ELF-1 (cell line): ENCODE measurements at regions not wholly inside any gene's neighbourhood (a gene's known extent, or its start where the extent isn't known, plus 50 kb on each side); places are given as distances from the start of the nearest gene placed in this dataset.

Source experiments
- DNase-seq: peaks from one replicate; pipeline ENCODE4 v3.0.0-alpha.2; 2016; ENCODE audit warnings: low read depth, low spot score

DNA sequence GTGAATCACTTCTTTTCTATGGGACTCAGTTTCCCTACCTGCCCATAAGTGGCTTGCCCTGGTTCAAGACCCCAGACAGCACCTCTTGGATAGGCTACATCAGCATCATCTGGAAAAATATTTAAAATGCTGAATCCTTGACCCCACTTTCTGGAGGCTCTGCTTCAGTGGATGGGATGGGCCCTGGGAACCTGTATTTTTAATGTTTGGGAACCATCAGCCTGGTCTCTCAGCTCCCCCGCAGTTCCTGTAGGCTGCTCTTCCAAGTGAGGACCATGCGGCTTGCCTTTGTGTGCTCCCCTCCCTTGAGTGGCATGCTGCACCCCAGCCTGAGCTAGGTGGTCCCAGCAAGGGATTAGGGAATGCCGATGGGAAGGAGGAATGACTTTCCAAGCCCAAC lies 68.3 kb upstream of the CRHR1 start:
- no peak for DNase-seq

DNA sequence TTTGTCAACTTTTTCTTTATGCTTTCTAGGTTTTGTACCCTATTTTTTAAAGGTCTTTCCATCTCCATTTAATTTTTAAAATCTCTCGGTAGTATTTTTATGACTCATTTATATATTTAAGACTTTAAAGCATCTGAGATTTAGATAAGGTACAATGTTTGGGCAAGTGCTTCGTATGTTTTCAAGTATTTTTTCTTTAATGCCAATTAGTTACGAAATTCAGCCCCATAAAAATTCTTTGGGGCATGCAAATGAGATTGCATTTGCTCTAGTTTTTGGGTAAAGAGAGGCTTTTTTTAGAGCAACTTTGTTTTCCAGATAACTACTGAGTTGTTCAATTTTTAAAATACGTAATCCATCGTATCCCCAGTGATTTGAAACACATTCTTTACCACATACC lies 65.3 kb upstream of the CRHR1 start:
- no peak for DNase-seq

DNA sequence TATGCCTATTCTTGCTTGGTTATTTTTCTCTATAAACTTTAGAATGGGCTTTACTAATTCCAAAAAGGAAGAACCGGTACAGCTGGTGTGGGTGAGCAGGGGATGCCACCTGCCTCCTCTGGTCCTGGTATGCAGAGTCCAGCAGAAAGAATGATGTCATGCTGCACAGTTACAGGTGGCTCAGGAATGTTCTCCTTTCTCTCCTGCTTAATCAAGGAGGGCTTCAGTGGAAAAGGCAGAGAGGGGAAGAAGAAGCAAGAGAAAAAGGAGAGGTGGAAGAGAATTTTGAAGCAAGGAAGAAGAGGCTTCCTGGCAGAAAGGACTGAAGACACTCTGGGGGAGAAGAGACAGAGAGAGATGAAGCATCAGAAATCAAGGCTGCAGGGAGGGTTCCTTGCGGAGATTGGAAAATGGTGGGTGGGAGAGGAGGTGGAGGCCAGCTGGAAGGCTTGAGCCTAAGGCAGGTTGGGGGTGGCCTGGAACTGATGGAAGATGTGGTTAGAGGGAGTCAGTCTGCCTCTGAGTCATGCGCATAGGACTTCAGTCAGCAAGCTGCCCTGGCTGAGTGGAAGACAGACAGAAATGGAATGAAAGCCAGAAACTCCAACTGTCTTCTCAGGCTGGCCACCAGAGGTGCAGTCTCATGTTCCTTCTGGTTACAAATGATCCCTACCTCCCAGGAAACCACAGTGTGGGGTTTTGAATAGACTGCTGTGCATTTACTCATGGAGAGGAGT lies 64.6 kb upstream of the CRHR1 start:
- DNase-seq = peak; percentile 60

DNA sequence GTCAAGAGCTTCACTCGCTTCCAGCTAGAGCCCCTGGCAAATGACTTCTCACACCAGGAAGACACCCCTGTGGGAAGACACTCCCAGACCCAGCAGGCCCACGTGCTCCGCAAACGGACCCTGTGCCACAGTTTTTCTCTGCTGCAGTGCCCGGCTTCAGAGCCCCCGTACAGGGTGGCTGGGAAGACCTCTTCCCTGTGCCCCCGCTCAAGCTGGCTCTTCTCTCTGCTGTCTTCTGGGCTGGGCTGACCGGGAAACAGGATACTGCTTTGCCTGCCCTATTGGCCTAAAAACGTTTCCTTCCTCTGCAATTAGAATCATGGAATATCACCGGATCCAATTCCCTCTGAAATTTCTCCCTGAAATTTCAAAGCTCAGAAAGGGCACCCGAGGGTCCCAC lies 63.7 kb upstream of the CRHR1 start:
- no peak for DNase-seq

DNA sequence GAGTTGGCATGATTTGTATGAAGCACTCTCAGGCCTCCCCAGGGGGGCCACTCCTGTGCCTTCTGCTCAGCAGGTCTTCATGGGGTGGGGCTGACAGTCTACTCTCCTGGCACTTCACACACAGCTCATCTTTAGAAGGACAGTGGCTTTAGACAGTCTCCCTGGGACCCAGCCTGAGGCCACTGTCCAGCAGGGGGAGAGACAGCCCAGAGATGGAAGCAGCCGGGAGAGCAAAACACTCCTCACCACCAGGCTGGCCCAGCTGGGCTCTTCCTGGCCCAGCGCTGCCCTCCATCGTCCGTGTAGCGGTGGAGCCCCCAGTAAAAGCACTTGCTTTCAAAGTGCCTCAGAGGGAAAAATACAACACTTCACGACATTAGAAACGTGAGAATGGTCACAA lies 62.0 kb upstream of the CRHR1 start:
- DNase-seq = peak; percentile 70

DNA sequence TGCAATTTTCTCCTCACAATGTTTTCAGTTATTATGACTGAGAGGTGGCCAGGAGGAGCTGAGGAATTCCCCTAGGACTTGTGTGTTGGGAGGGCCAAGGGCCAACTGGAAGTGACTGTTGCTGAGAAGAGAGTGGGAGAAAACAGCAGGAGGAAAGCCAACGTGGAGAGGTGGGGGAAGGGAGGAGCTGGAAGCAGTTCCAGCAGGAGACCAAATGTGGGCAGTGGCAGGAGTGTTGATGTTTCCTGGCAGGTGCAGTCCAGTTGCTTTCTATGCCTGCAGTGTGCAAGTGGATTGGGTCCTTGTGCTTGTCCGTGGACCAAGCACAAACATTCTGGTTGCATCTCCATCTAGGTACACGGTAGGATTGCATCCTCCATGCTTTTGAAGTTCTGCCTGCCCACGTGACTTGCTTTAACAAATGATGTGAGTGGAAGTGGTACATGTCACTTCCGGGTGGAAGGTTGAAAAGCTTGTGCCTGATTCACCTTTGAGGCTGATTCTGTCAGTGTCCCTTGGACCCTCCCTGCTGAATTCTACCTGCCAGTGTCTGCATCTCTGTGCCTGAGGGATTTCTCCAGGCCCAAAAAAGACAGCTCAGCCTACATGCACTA lies 54.7 kb upstream of the CRHR1 start:
- DNase-seq = no peak

DNA sequence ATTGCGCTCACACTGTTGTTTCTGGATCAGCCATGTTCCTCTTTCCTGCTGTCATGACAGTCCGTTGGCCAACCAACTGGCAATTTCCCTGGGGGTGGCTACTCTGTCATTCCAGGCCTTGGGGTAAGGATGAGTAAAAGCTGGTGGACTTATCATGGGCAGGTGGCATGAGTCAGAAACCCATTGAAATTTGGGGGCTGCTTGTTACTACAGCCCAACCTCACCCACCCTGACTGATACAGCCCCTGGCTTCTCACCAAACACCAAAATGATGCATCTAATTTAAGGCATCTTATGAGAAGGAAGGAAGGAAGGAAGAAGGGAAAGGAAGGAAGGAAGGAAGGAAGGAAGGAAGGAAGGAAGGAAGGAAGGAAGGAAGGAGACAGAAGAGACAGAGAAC lies 53.9 kb upstream of the CRHR1 start:
- no peak for DNase-seq

DNA sequence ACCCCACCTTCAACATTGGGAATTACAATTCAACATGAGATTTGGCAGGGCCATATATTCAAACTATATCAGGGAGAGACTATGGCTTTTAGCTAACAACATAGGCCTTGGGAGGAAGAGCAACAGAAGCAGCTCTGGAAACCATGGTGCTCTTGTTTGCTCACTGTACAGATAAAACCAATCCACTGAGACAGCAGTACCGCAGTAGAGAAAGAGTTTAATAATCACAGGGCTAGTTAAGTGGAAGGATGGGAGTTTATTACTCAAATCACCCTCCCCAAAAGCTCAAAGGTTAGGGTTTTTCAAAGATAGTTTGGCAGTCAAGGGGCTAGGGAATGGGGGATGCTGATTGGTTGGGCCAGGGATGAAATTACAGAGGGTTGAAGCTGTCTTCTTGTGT lies 52.7 kb upstream of the CRHR1 start:
- no peak for DNase-seq

DNA sequence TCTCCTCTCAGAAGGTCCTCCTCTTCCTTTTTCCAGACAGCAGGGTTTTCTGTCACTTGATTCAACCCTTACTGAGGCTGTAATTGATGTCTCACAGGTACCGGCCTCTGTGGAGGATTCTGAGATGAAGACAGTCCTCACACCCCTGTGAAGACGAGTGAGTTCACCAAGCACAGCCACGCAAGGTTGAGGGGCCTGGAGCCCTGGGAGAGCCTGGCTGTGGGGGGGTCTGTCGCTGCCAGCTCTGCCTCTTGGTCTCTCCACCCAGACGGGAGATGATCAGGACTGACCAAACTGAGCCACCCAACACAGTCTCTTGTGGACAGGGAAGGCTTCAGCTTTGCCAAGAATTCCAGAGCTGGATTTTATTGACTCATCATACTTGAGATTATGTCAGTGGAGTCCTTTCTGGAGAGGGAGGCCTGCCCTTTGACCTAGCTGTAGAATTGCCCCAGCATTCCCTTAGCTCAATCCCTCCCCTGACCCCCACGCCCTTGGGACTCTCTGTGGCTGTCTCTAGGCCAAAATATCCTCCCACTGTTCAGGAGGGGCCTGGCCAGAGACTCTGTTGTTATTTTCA lies 51.1 kb upstream of the CRHR1 start:
- DNase-seq = no peak

DNA sequence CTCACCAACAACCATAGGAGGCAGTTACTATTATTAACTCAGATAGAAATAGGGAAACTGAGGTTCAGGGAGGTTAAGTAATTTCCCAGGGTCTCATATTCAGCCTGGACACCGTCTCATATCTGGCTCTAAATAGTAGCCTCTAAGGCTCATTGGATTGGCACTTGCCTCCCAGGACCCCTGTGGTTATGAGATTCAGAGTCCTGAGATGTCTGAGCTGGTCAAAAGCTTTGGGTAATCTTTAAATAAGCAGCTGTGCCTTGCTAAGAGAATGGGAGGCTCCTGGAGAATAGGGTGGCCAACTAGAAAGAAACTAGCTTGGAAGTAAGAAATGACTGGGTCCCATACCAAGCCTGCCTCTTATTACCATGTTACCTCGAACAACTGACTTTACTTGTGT lies 50.3 kb upstream of the CRHR1 start:
- DNase-seq = no peak
